IMR-90 (cell line): ENCODE measurements at regions not wholly inside any gene's neighbourhood (a gene's known extent, or its start where the extent isn't known, plus 50 kb on each side); places are given as distances from the start of the nearest gene placed in this dataset.

ENCODE experiments used
- ATAC-seq: fragments of 200-7000 bp; cut with Tn5 transposase; 2 replicates; pipeline ENCODE4 v1.9.1; 2020; ENCODE audit warnings: low read depth, mild to moderate bottlenecking, moderate library complexity
- BruUV-seq: library from RNA; stranded (reverse); fragments of 400-500 nt; replicated peaks from 2 replicates; lab custom pipeline; 2021; lab: Mats Ljungman, UMichigan
- CTCF ChIA-PET: fragments of 300-600 bp; formaldehyde crosslinking; extraction: SDS; loops from one replicate; lab custom pipeline; 2021; ENCODE audit warnings: antibody characterized with exemption; lab: Yijun Ruan, JAX
- POLR2A ChIA-PET: fragments of 300-600 bp; sonication (Branson Sonifier 250); formaldehyde crosslinking; loops from one replicate; lab custom pipeline; 2022; ENCODE audit warnings: antibody characterized with exemption; ENCODE audit not compliant: unreplicated experiment; lab: Charles Lee
- DNase-seq: peaks from one replicate; pipeline ENCODE4 v3.0.0; 2013
- H2AFZ ChIP-seq: replicated peaks from 2 replicates; pipeline ENCODE3; 2013; ENCODE audit warnings: low read length, mild to moderate bottlenecking; ENCODE audit not compliant: poor library complexity
- H2AK5ac ChIP-seq: 2 replicates; pipeline ENCODE4 v1.6.1; 2013; ENCODE audit warnings: low read depth, low read length, inconsistent platforms
- H2AK9ac ChIP-seq: replicated peaks from 2 replicates; pipeline ENCODE3; 2013; ENCODE audit warnings: mild to moderate bottlenecking, low read depth, low read length, moderate library complexity; ENCODE audit not compliant: poor library complexity
- H2BK120ac ChIP-seq: 2 replicates; pipeline ENCODE4 v1.6.1; 2013; ENCODE audit warnings: low read depth, low read length, inconsistent platforms
- H2BK15ac ChIP-seq: 3 replicates; pipeline ENCODE4 v1.6.1; 2013; ENCODE audit warnings: low read depth, low read length, inconsistent platforms
- H2BK20ac ChIP-seq: 2 replicates; pipeline ENCODE4 v1.6.1; 2013; ENCODE audit warnings: low read depth, mild to moderate bottlenecking, inconsistent platforms, low read length, moderate library complexity
- H2BK5ac ChIP-seq: 2 replicates; pipeline ENCODE4 v1.6.1; 2013; ENCODE audit warnings: mild to moderate bottlenecking, low read depth, low read length, inconsistent platforms; ENCODE audit not compliant: poor library complexity, severe bottlenecking
- H3K14ac ChIP-seq: replicated peaks from 2 replicates; pipeline ENCODE4 v1.6.1; 2013; ENCODE audit warnings: low read depth, low read length, inconsistent platforms
- H3K18ac ChIP-seq: 2 replicates; pipeline ENCODE4 v1.6.1; 2013; ENCODE audit warnings: low read depth, low read length, control low read depth
- H3K23ac ChIP-seq: 2 replicates; pipeline ENCODE4 v1.6.1; 2013; ENCODE audit warnings: low read depth, low read length, inconsistent platforms
- H3K27ac ChIP-seq: 2 replicates; pipeline ENCODE4 v1.5.1; 2013; ENCODE audit warnings: mild to moderate bottlenecking, control low read depth, low read length; ENCODE audit not compliant: insufficient read depth
- H3K27me3 ChIP-seq: 2 replicates; pipeline ENCODE4 v1.6.1; 2013; ENCODE audit warnings: low read length; ENCODE audit not compliant: control insufficient read depth, insufficient read depth
- H3K36me3 ChIP-seq: 2 replicates; pipeline ENCODE4 v1.6.1; 2013; ENCODE audit warnings: low read length, mixed read lengths; ENCODE audit not compliant: control insufficient read depth, insufficient read depth
- H3K4ac ChIP-seq: 2 replicates; pipeline ENCODE4 v1.6.1; 2013; ENCODE audit warnings: low read depth, low read length, inconsistent platforms
- H3K4me1 ChIP-seq: 2 replicates; pipeline ENCODE4 v1.6.1; 2013; ENCODE audit warnings: low read length, mixed read lengths; ENCODE audit not compliant: control insufficient read depth, insufficient read depth
- H3K4me2 ChIP-seq: 2 replicates; pipeline ENCODE4 v1.6.1; 2013; ENCODE audit warnings: low read depth, mild to moderate bottlenecking, control low read depth, low read length, moderate library complexity
- H3K4me3 ChIP-seq: 2 replicates; pipeline ENCODE4 v1.5.1; 2013; ENCODE audit warnings: low read depth, mild to moderate bottlenecking, control low read depth, low read length, moderate library complexity; ENCODE audit not compliant: insufficient read depth
- H3K56ac ChIP-seq: 2 replicates; pipeline ENCODE4 v1.6.1; 2013; ENCODE audit warnings: low read length, inconsistent platforms; ENCODE audit not compliant: insufficient read depth; ENCODE audit errors: extremely low read depth
- H3K79me1 ChIP-seq, 2 experiments: 2 replicates each; pipeline ENCODE4 v1.6.1; 2013; ENCODE audit warnings: low read length in 2 of 2, inconsistent platforms in 1 of 2, low read depth in 1 of 2
- H3K9ac ChIP-seq: 2 replicates; pipeline ENCODE4 v1.6.1; 2013; ENCODE audit warnings: low read depth, low read length, control low read depth
- H3K9me1 ChIP-seq: 2 replicates; pipeline ENCODE4 v1.6.1; 2013; ENCODE audit warnings: low read length, inconsistent platforms; ENCODE audit not compliant: insufficient read depth
- H3K9me3 ChIP-seq: 2 replicates; pipeline ENCODE4 v1.6.1; 2013; ENCODE audit warnings: low read length; ENCODE audit not compliant: control insufficient read depth, insufficient read depth
- H4K20me1 ChIP-seq: 2 replicates; pipeline ENCODE4 v1.6.1; 2013; ENCODE audit warnings: low read length, inconsistent platforms; ENCODE audit not compliant: insufficient read depth
- H4K5ac ChIP-seq: 2 replicates; pipeline ENCODE4 v1.6.1; 2013; ENCODE audit warnings: mild to moderate bottlenecking, low read depth, low read length, control low read depth
- H4K8ac ChIP-seq, 2 experiments: 2 replicates each; pipeline ENCODE4 v1.6.1; 2013; ENCODE audit warnings: low read depth in 2 of 2, low read length in 2 of 2, control low read depth in 1 of 2, inconsistent platforms in 1 of 2
- H4K91ac ChIP-seq: 2 replicates; pipeline ENCODE4 v1.6.1; 2013; ENCODE audit warnings: low read depth, low read length, inconsistent platforms; ENCODE audit not compliant: insufficient read depth
- RAD21 ChIP-seq: IDR thresholded peaks from 2 replicates; pipeline ENCODE4 v1.6.1; 2012; ENCODE audit warnings: low read length, improper control_type of control experiment
- WGBS, 2 experiments: methylation state at CpG; one replicate each; pipeline versions ENCODE4 v1.1.5 to v1.1.7; 2013; ENCODE audit warnings: missing lambda C conversion rate in 2 of 2; ENCODE audit not compliant: insufficient read length in 1 of 2; ENCODE audit errors: extremely low coverage in 2 of 2; 5-methylcytosine and 5-hydroxymethylcytosine counted together
- dilution Hi-C: fragments of 300-500 bp; cut with HindIII; formaldehyde crosslinking; loops from one replicate; pipeline ENCODE4 v1.14.3; 2018; ENCODE audit warnings: low sequenced_read_pairs; ENCODE audit not compliant: unreplicated experiment
- in situ Hi-C: fragments of 300-500 bp; cut with MboI; formaldehyde crosslinking; loops from 3 replicates; pipeline ENCODE4 v1.14.3; 2019; ENCODE audit warnings: low sequenced_read_pairs, inconsistent platforms, mixed read lengths
- intact Hi-C: fragments of 100-400 bp; cut with micrococcal nuclease; formaldehyde crosslinking; loops from 2 replicates; pipeline ENCODE4 v1.10.0; 2022

- H2AK9ac ChIP-seq, result no peak overlapping the region
- no peak overlapping the region for H3K27ac ChIP-seq
- no peak for TF ChIP-seq RAD21
- H3K4ac ChIP-seq, result no peak overlapping the region
- no peak overlapping the region for H3K18ac ChIP-seq
- H3K36me3 ChIP-seq, result no peaks in the 10 kb centered on the region
- H4K8ac ChIP-seq, result no peak overlapping the region
- no peak overlapping the region for H3K9ac ChIP-seq
- peaks cover 3% of the 10 kb centered on the region; the same call in 1 of the 2 replicates for H3K27me3 ChIP-seq
- peaks cover 4% of the 10 kb centered on the region; the same call in 1 of the 2 replicates for H4K20me1 ChIP-seq
- no peak overlapping the region for H2BK120ac ChIP-seq
- no peak overlapping the region for H2AK5ac ChIP-seq
- DNase-seq, result no peak
- no peak overlapping the region for H3K4me3 ChIP-seq
- no peak for ATAC-seq
- ChIA-PET POLR2A (no interaction called here), CTCF (interaction anchor here (0.7 kb wide), 1 partner anchor 55 kb away, joined by 3 read pairs; no protein-coding TSS in a partner anchor)
- no peak overlapping the region for H4K5ac ChIP-seq
- no peaks in the 10 kb centered on the region for H3K79me1 ChIP-seq
- H3K23ac ChIP-seq, result no peak overlapping the region
- no TSS peak for BruUV-seq
- no peak overlapping the region for H4K91ac ChIP-seq
- no peak overlapping the region for H3K56ac ChIP-seq
- in situ Hi-C loops (no loop called here), intact Hi-C loops (no loop called here), dilution Hi-C loops (no loop called here)
- no peak overlapping the region for H2AFZ ChIP-seq
- no peak overlapping the region for H3K14ac ChIP-seq
- H3K4me1 ChIP-seq, result no peaks in the 10 kb centered on the region
- no peak overlapping the region for H2BK5ac ChIP-seq
- H3K9me3 ChIP-seq, result no peaks in the 10 kb centered on the region
- no peak overlapping the region for H2BK20ac ChIP-seq
- 0 out of 2 replicates have a peak, but pooled peaks cover 7% of the 10 kb centered on the region for H3K9me1 ChIP-seq
- WGBS, 2 experiments, result 60% methylated on average over 1 of the region's 5 CpGs; no CpG with 5 or more reads in 1 of the 2 experiments
- H2BK15ac ChIP-seq, result no peak overlapping the region
- H3K4me2 ChIP-seq, result no peak overlapping the region
Measured at GRCh38 chr1:11374748-11375110, 101.7 kb downstream of the UBIAD1 start.
